ENCODE measurements at regions not wholly inside any gene's neighbourhood (a gene's known extent, or its start where the extent isn't known, plus 50 kb on each side); places are given as distances from the start of the nearest gene placed in this dataset.

- Histone ChIP-seq H3K79me1 (replicated peaks; ENCODE audit: low read length, poor library complexity, severe bottlenecking) (no peaks in the 10 kb centered on the region), H3K4me2 (ENCODE audit: low read length, poor library complexity, severe bottlenecking) (no peak overlapping the region), H4K8ac (ENCODE audit: low read length) (no peak overlapping the region), H2AFZ (ENCODE audit: low read depth, low read length) (no peak overlapping the region), H3K9me3 (ENCODE audit: control insufficient read depth, low read length) (no peaks in the 10 kb centered on the region), H3K27ac (ENCODE audit: low read length, poor library complexity, severe bottlenecking) (no peak overlapping the region), H3K14ac (ENCODE audit: low read length in 2 of 2) (no peak overlapping the region), H2BK12ac (ENCODE audit: low read length in 2 of 2) (no peak overlapping the region), H3K18ac (ENCODE audit: low read depth in 1 of 2, low read length in 2 of 2) (no peak overlapping the region), H3K36me3 (ENCODE audit: control insufficient read depth in 1 of 2, insufficient read depth in 2 of 2, low read depth in 1 of 2, low read length in 2 of 2) (no peaks in the 10 kb centered on the region), H3K4me3 (ENCODE audit: insufficient read depth in 1 of 2, low read depth in 1 of 2, low read length in 2 of 2) (no peak overlapping the region), H3K4me1 (ENCODE audit: control insufficient read depth, insufficient read depth, low read depth, low read length) (no peaks in the 10 kb centered on the region), H2BK15ac (ENCODE audit: low read depth, poor library complexity, severe bottlenecking) (no peak overlapping the region), H3K27me3 (ENCODE audit: control insufficient read depth in 1 of 2, insufficient read depth in 1 of 2, low read length in 2 of 2) (peaks cover 0 to 14% of the 10 kb centered on the region in 2 experiments), H3K9ac (ENCODE audit: low read length) (no peak overlapping the region), H4K91ac (ENCODE audit: low read length) (peak overlapping the region; percentile 1), H3K23ac (ENCODE audit: low read length in 2 of 2) (no peak overlapping the region), H2BK120ac (ENCODE audit: low read depth, low read length) (no peak overlapping the region), H2AK5ac (ENCODE audit: low read length, severe bottlenecking) (no peak overlapping the region), H3K4ac (ENCODE audit: low read depth in 1 of 2, low read length in 2 of 2) (no peak overlapping the region), H2BK5ac (ENCODE audit: low read depth, low read length, poor library complexity, severe bottlenecking) (no peak overlapping the region)
- no peak for DNase-seq
- WGBS, result 91% methylated on average over 10 of the region's 10 CpGs
These were observed 305.4 kb downstream of the PCNX1 start for GRCh38 chr14:71212683-71213107.

GRCh38 chr14:71214241-71214640 lies 307.0 kb downstream of the PCNX1 start:
- no peak overlapping the region for H2BK120ac ChIP-seq (ENCODE audit: low read depth, low read length)
- no peak overlapping the region for H4K91ac ChIP-seq (ENCODE audit: low read length)
- H3K18ac ChIP-seq (ENCODE audit: low read depth in 1 of 2, low read length in 2 of 2), result no peak overlapping the region
- H3K4me3 ChIP-seq (ENCODE audit: insufficient read depth in 1 of 2, low read depth in 1 of 2, low read length in 2 of 2), result no peak overlapping the region
- no peak overlapping the region for H3K27ac ChIP-seq (ENCODE audit: low read length, poor library complexity, severe bottlenecking)
- H3K9me3 ChIP-seq (ENCODE audit: control insufficient read depth, low read length), result no peaks in the 10 kb centered on the region
- no peak overlapping the region for H2BK5ac ChIP-seq (ENCODE audit: low read depth, low read length, poor library complexity, severe bottlenecking)
- no peaks in the 10 kb centered on the region for H3K36me3 ChIP-seq (ENCODE audit: control insufficient read depth in 1 of 2, insufficient read depth in 2 of 2, low read depth in 1 of 2, low read length in 2 of 2)
- no peak overlapping the region for H2AFZ ChIP-seq (ENCODE audit: low read depth, low read length)
- peaks cover 0 to 11% of the 10 kb centered on the region in 2 experiments for H3K27me3 ChIP-seq (ENCODE audit: control insufficient read depth in 1 of 2, insufficient read depth in 1 of 2, low read length in 2 of 2)
- no peak for DNase-seq
- no peak overlapping the region for H4K8ac ChIP-seq (ENCODE audit: low read length)
- H3K23ac ChIP-seq (ENCODE audit: low read length in 2 of 2), result no peak overlapping the region
- no peak overlapping the region for H3K14ac ChIP-seq (ENCODE audit: low read length in 2 of 2)
- H3K4me1 ChIP-seq (ENCODE audit: control insufficient read depth, insufficient read depth, low read depth, low read length), result no peaks in the 10 kb centered on the region
- H3K9ac ChIP-seq (ENCODE audit: low read length), result no peak overlapping the region
- H2BK15ac ChIP-seq (ENCODE audit: low read depth, poor library complexity, severe bottlenecking), result no peak overlapping the region
- no peaks in the 10 kb centered on the region for H3K79me1 ChIP-seq (replicated peaks; ENCODE audit: low read length, poor library complexity, severe bottlenecking)
- no peak overlapping the region for H2AK5ac ChIP-seq (ENCODE audit: low read length, severe bottlenecking)
- H2BK12ac ChIP-seq (ENCODE audit: low read length in 2 of 2), result no peak overlapping the region
- WGBS, result no CpG with 5 or more reads among the region's 2 CpGs
- no peak overlapping the region for H3K4me2 ChIP-seq (ENCODE audit: low read length, poor library complexity, severe bottlenecking)
- H3K4ac ChIP-seq (ENCODE audit: low read depth in 1 of 2, low read length in 2 of 2), result no peak overlapping the region

GRCh38 chr14:71220462-71220861 lies 313.2 kb downstream of the PCNX1 start:
- H3K79me1 ChIP-seq (replicated peaks; ENCODE audit: low read length, poor library complexity, severe bottlenecking), result no peaks in the 10 kb centered on the region
- no peak overlapping the region for H2AK5ac ChIP-seq (ENCODE audit: low read length, severe bottlenecking)
- H4K91ac ChIP-seq (ENCODE audit: low read length), result no peak overlapping the region
- no peak overlapping the region for H3K9ac ChIP-seq (ENCODE audit: low read length)
- no peak overlapping the region for H2BK12ac ChIP-seq (ENCODE audit: low read length in 2 of 2)
- no peak overlapping the region for H3K23ac ChIP-seq (ENCODE audit: low read length in 2 of 2)
- no peak overlapping the region for H2AFZ ChIP-seq (ENCODE audit: low read depth, low read length)
- H3K9me3 ChIP-seq (ENCODE audit: control insufficient read depth, low read length), result no peaks in the 10 kb centered on the region
- no peaks in the 10 kb centered on the region for H3K36me3 ChIP-seq (ENCODE audit: control insufficient read depth in 1 of 2, insufficient read depth in 2 of 2, low read depth in 1 of 2, low read length in 2 of 2)
- no peaks in the 10 kb centered on the region for H3K27me3 ChIP-seq (ENCODE audit: control insufficient read depth in 1 of 2, insufficient read depth in 1 of 2, low read length in 2 of 2)
- no peak for DNase-seq
- H3K18ac ChIP-seq (ENCODE audit: low read depth in 1 of 2, low read length in 2 of 2), result no peak overlapping the region
- no peak overlapping the region for H3K4me3 ChIP-seq (ENCODE audit: insufficient read depth in 1 of 2, low read depth in 1 of 2, low read length in 2 of 2)
- WGBS, result 54% methylated on average over 2 of the region's 4 CpGs
- H3K4me1 ChIP-seq (ENCODE audit: control insufficient read depth, insufficient read depth, low read depth, low read length), result no peaks in the 10 kb centered on the region
- no peak overlapping the region for H3K14ac ChIP-seq (ENCODE audit: low read length in 2 of 2)
- no peak overlapping the region for H2BK15ac ChIP-seq (ENCODE audit: low read depth, poor library complexity, severe bottlenecking)
- no peak overlapping the region for H3K27ac ChIP-seq (ENCODE audit: low read length, poor library complexity, severe bottlenecking)
- H2BK5ac ChIP-seq (ENCODE audit: low read depth, low read length, poor library complexity, severe bottlenecking), result no peak overlapping the region
- H2BK120ac ChIP-seq (ENCODE audit: low read depth, low read length), result no peak overlapping the region
- H3K4ac ChIP-seq (ENCODE audit: low read depth in 1 of 2, low read length in 2 of 2), result no peak overlapping the region
- H4K8ac ChIP-seq (ENCODE audit: low read length), result no peak overlapping the region
- H3K4me2 ChIP-seq (ENCODE audit: low read length, poor library complexity, severe bottlenecking), result no peak overlapping the region

GRCh38 chr14:71221119-71221518 lies 313.9 kb downstream of the PCNX1 start:
- Histone ChIP-seq H2AFZ (ENCODE audit: low read depth, low read length) (no peak overlapping the region), H3K4me3 (ENCODE audit: insufficient read depth in 1 of 2, low read depth in 1 of 2, low read length in 2 of 2) (no peak overlapping the region), H2BK5ac (ENCODE audit: low read depth, low read length, poor library complexity, severe bottlenecking) (no peak overlapping the region), H4K8ac (ENCODE audit: low read length) (no peak overlapping the region), H3K23ac (ENCODE audit: low read length in 2 of 2) (no peak overlapping the region), H2BK12ac (ENCODE audit: low read length in 2 of 2) (no peak overlapping the region), H3K18ac (ENCODE audit: low read depth in 1 of 2, low read length in 2 of 2) (no peak overlapping the region), H3K4me2 (ENCODE audit: low read length, poor library complexity, severe bottlenecking) (no peak overlapping the region), H2AK5ac (ENCODE audit: low read length, severe bottlenecking) (no peak overlapping the region), H3K27me3 (ENCODE audit: control insufficient read depth in 1 of 2, insufficient read depth in 1 of 2, low read length in 2 of 2) (no peaks in the 10 kb centered on the region), H3K4ac (ENCODE audit: low read depth in 1 of 2, low read length in 2 of 2) (no peak overlapping the region), H3K14ac (ENCODE audit: low read length in 2 of 2) (no peak overlapping the region), H3K27ac (ENCODE audit: low read length, poor library complexity, severe bottlenecking) (no peak overlapping the region), H3K4me1 (ENCODE audit: control insufficient read depth, insufficient read depth, low read depth, low read length) (no peaks in the 10 kb centered on the region), H3K79me1 (replicated peaks; ENCODE audit: low read length, poor library complexity, severe bottlenecking) (no peaks in the 10 kb centered on the region), H3K9ac (ENCODE audit: low read length) (no peak overlapping the region), H4K91ac (ENCODE audit: low read length) (no peak overlapping the region), H3K36me3 (ENCODE audit: control insufficient read depth in 1 of 2, insufficient read depth in 2 of 2, low read depth in 1 of 2, low read length in 2 of 2) (no peaks in the 10 kb centered on the region), H3K9me3 (ENCODE audit: control insufficient read depth, low read length) (no peaks in the 10 kb centered on the region), H2BK120ac (ENCODE audit: low read depth, low read length) (no peak overlapping the region), H2BK15ac (ENCODE audit: low read depth, poor library complexity, severe bottlenecking) (no peak overlapping the region)
- WGBS, result 100% methylated on average over 2 of the region's 2 CpGs
- DNase-seq, result no peak

All from mesenchymal stem cell (in vitro differentiated cells and primary cell).